WERI-Rb-1 (cell line): ENCODE measurements at regions not wholly inside any gene's neighbourhood (a gene's known extent, or its start where the extent isn't known, plus 50 kb on each side); places are given as distances from the start of the nearest gene placed in this dataset.

ENCODE experiments used
- DNase-seq: peaks from one replicate; pipeline ENCODE4 v3.0.0-alpha.2; 2020
- H3K27ac ChIP-seq: fragments of 250-450 bp; sonication (Bioruptor Pico); 2 replicates; pipeline ENCODE4 v1.5.1; 2020; ENCODE audit warnings: mild to moderate bottlenecking, moderate library complexity
- H3K27me3 ChIP-seq: fragments of 250-450 bp; sonication (Bioruptor Pico); 2 replicates; pipeline ENCODE4 v1.5.1; 2021; ENCODE audit warnings: mild to moderate bottlenecking, low read depth, moderate library complexity; ENCODE audit not compliant: insufficient read depth, severe bottlenecking
- H3K36me3 ChIP-seq: fragments of 250-450 bp; sonication (Bioruptor Pico); 2 replicates; pipeline ENCODE4 v1.5.1; 2020; ENCODE audit warnings: mild to moderate bottlenecking, moderate library complexity
- H3K4me3 ChIP-seq: 2 replicates; pipeline ENCODE4 v1.5.1; 2011; ENCODE audit warnings: low read depth, mild to moderate bottlenecking, control low read depth, low read length
- H3K9me3 ChIP-seq: fragments of 250-450 bp; sonication (Bioruptor Pico); 2 replicates; pipeline ENCODE4 v1.5.1; 2021; ENCODE audit warnings: mild to moderate bottlenecking, moderate library complexity; ENCODE audit not compliant: severe bottlenecking
- CTCF ChIP-seq: IDR thresholded peaks from 2 replicates; pipeline ENCODE4 v1.5.1; 2011; ENCODE audit warnings: low read depth, mild to moderate bottlenecking, control low read depth, inconsistent platforms, low read length

GRCh38 chr16:55214412-55214811, 109.6 kb upstream of the IRX6 start:
- no peak for DNase-seq
- H3K27ac ChIP-seq = no peak overlapping the region
- H3K9me3 ChIP-seq = no peaks in the 10 kb centered on the region
- TF ChIP-seq CTCF = no peak
- H3K4me3 ChIP-seq = no peak overlapping the region
- no peaks in the 10 kb centered on the region for H3K36me3 ChIP-seq
- H3K27me3 ChIP-seq = no peaks in the 10 kb centered on the region

DNA sequence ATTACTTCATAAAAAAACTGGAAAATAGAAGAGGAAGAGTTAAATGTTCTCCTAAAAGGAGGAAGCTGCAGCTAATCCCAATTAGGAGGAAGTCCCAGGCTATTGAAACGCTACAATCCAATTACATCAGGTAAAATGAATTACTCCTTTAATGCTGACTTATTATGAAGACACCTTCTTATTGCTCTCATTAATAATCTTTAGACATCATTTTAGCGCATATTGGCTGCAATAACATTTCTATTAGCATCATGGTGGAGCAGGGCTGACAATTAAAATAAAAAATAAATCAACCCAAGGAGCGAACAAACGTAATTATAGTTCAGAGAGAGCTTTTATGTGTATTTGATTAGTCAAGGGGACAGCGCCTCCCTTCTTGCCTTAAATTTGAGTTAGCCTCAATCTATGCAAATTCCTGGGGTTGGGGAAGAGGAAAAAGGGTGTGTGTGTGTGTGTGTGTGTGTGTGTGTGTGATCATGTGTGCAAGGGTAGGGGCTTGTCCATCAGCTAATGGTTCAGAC, 109.0 kb upstream of the IRX6 start:
- TF ChIP-seq CTCF = no peak
- no peaks in the 10 kb centered on the region for H3K27me3 ChIP-seq
- H3K9me3 ChIP-seq = no peaks in the 10 kb centered on the region
- no peak overlapping the region for H3K27ac ChIP-seq
- H3K4me3 ChIP-seq = no peak overlapping the region
- no peak for DNase-seq
- no peaks in the 10 kb centered on the region for H3K36me3 ChIP-seq

DNA sequence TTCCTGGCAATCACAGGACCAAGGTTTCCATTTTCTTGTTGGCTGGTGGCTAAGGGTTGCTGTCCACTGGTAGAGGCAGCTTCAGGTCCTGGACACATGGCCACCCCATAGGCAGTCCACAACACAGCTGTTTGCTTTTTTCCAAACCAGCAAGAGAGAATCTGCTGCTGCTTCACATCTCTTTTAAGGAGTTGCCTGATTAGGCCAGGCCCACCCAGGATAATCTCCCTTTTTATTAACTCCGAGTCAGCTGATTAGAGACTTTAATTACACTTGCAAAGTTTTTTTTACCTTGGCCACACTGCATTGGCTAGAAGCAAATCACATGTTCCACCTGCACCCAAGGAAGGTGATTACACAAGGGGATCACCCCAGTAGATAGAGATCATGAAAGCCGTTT, 106.6 kb upstream of the IRX6 start:
- H3K36me3 ChIP-seq = no peaks in the 10 kb centered on the region
- H3K27ac ChIP-seq = no peak overlapping the region
- no peaks in the 10 kb centered on the region for H3K9me3 ChIP-seq
- no peaks in the 10 kb centered on the region for H3K27me3 ChIP-seq
- no peak for DNase-seq
- TF ChIP-seq CTCF = no peak
- H3K4me3 ChIP-seq = no peak overlapping the region

DNA sequence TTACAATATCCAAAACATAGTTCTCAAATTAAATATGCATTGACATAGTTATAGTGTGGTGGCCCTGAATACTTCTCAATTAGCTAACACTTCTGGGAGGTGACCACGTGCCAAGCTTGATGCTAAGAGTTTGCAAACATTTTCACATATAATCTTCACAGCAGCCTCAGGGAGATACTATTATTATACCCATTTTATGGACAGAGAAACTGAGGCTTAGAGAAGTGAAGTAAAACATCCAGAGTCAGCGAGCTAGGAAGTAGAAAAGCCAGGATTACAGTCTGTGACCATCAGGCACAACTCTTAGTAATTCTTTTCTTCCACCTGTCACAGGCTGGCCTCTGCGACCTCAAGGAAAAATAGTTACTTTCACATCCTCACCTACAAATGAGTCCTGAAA, 102.2 kb upstream of the IRX6 start:
- no peak overlapping the region for H3K27ac ChIP-seq
- H3K36me3 ChIP-seq = no peaks in the 10 kb centered on the region
- no peaks in the 10 kb centered on the region for H3K27me3 ChIP-seq
- no peak for TF ChIP-seq CTCF
- no peak for DNase-seq
- H3K4me3 ChIP-seq = no peak overlapping the region
- no peaks in the 10 kb centered on the region for H3K9me3 ChIP-seq

GRCh38 chr16:55222486-55222885, 101.5 kb upstream of the IRX6 start:
- no peaks in the 10 kb centered on the region for H3K9me3 ChIP-seq
- H3K27ac ChIP-seq = no peak overlapping the region
- no peaks in the 10 kb centered on the region for H3K36me3 ChIP-seq
- peak; percentile 21 for DNase-seq
- TF ChIP-seq CTCF = no peak
- H3K27me3 ChIP-seq = no peaks in the 10 kb centered on the region
- H3K4me3 ChIP-seq = no peak overlapping the region

- TF ChIP-seq CTCF = no peak
- no peak for DNase-seq
Measured at GRCh38 chr16:55225972-55226542, 97.9 kb upstream of the IRX6 start.

More at GRCh38 chr16:55225972-55226542, 97.9 kb upstream of the IRX6 start:
- Histone ChIP-seq H3K4me3 (no peak overlapping the region), H3K27me3 (no peaks in the 10 kb centered on the region), H3K36me3 (no peaks in the 10 kb centered on the region), H3K27ac (no peak overlapping the region), H3K9me3 (no peaks in the 10 kb centered on the region)
